AG10803 (cell line): ENCODE measurements at regions not wholly inside any gene's neighbourhood (a gene's known extent, or its start where the extent isn't known, plus 50 kb on each side); places are given as distances from the start of the nearest gene placed in this dataset.

Source experiments
- DNase-seq: peaks from one replicate; pipeline ENCODE4 v3.0.0; 2010; ENCODE audit warnings: low read depth
- H3K4me3 ChIP-seq: 2 replicates; pipeline ENCODE4 v1.5.1; 2011; ENCODE audit warnings: mild to moderate bottlenecking, low read length, control low read depth
- TF ChIP-seq, protein P1 (sequence below): conservative IDR thresholded peaks from 2 replicates; pipeline ENCODE4 v1.5.1; 2011; ENCODE audit warnings: mild to moderate bottlenecking, low read length, control low read depth, inconsistent platforms

GRCh38 chr1:94680039-94680377 lies 138.4 kb upstream of the F3 start:
- H3K4me3 ChIP-seq: no peak overlapping the region
- no peak for DNase-seq
- TF ChIP-seq, protein P1, sequence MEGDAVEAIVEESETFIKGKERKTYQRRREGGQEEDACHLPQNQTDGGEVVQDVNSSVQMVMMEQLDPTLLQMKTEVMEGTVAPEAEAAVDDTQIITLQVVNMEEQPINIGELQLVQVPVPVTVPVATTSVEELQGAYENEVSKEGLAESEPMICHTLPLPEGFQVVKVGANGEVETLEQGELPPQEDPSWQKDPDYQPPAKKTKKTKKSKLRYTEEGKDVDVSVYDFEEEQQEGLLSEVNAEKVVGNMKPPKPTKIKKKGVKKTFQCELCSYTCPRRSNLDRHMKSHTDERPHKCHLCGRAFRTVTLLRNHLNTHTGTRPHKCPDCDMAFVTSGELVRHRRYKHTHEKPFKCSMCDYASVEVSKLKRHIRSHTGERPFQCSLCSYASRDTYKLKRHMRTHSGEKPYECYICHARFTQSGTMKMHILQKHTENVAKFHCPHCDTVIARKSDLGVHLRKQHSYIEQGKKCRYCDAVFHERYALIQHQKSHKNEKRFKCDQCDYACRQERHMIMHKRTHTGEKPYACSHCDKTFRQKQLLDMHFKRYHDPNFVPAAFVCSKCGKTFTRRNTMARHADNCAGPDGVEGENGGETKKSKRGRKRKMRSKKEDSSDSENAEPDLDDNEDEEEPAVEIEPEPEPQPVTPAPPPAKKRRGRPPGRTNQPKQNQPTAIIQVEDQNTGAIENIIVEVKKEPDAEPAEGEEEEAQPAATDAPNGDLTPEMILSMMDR: no peak

DNA sequence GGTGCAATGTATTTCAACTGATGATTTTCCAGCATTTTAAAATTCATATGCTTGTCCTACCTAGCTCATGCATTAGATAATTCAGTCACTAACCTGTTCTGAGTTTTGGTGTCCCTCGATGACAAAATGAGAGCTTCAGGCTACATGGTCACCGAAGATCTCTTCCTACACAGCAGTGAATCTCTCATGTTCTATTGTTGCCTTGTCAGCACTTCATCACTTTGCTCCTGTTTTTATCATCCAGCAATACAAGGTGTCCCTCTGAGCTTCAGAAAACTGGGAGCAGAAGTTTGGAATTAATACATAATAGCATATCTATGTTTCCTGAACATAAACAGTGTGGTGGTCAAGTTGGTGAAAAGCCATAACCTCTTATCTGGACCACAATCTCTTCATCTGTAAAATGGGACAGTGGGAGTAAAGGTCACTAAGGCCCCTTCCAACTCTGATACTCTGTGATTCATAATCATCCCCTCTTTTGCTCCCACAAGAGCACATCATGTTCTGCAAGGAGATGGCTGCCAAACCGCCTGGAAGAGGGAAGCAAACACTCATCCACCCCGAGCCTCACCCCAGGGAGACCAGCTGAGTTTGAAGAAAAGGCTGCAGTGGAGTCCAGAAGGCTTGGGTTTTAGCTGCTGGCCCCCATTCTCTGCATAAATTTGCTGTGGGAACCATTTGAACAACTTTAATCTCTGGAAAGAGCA lies 137.9 kb upstream of the F3 start:
- TF ChIP-seq, protein P1: no peak
- no peak for DNase-seq
- no peak overlapping the region for H3K4me3 ChIP-seq

GRCh38 chr1:94678202-94678848 lies 136.8 kb upstream of the F3 start:
- TF ChIP-seq, protein P1: no peak
- no peak overlapping the region for H3K4me3 ChIP-seq
- no peak for DNase-seq

GRCh38 chr1:94677714-94678113 lies 136.2 kb upstream of the F3 start:
- no peak for DNase-seq
- no peak overlapping the region for H3K4me3 ChIP-seq
- TF ChIP-seq, protein P1: no peak

- TF ChIP-seq, protein P1: no peak
- H3K4me3 ChIP-seq: no peak overlapping the region
- DNase-seq: no peak
Observed at GRCh38 chr1:94677087-94677486, 135.5 kb upstream of the F3 start.

GRCh38 chr1:94676686-94677085 lies 135.1 kb upstream of the F3 start:
- DNase-seq: no peak
- TF ChIP-seq, protein P1: no peak
- H3K4me3 ChIP-seq: no peak overlapping the region

- TF ChIP-seq, protein P1: no peak
- no peak for DNase-seq
- H3K4me3 ChIP-seq: no peak overlapping the region
Observed at GRCh38 chr1:94675373-94675772, 133.8 kb upstream of the F3 start.
